Pancreas (tissue), 10 donors: ENCODE measurements at regions not wholly inside any gene's neighbourhood (a gene's known extent, or its start where the extent isn't known, plus 50 kb on each side); places are given as distances from the start of the nearest gene placed in this dataset.

Source experiments
- ATAC-seq, 4 donors: fragments of 200-7000 bp; cut with Tn5 transposase; one replicate each; pipeline versions ENCODE4 v1.8.0 to v1.9.1; 2020; ENCODE audit warnings: mild to moderate bottlenecking in 4 of 4, moderate library complexity in 4 of 4
- DNase-seq, 6 donors: peaks; one replicate each; pipeline ENCODE4 v3.0.0-alpha.2; 2020
- FAIRE-seq: peaks from 2 replicates; lab custom pipeline; 2012; peaks lifted over from hg19 to GRCh38; lab: Jason Lieb, UNC
- H3K27ac ChIP-seq, 4 donors: fragments of 200-600 bp; sonication (generic); 1 replicate in 3 of 4; 2 replicates in 1 of 4; pipeline versions ENCODE4 v1.5.0 to v1.8.0; 2020
- H3K27me3 ChIP-seq, 4 donors: fragments of 200-600 bp; one replicate each; pipeline ENCODE4 v1.8.0; 2021
- H3K36me3 ChIP-seq, 3 donors: fragments of 200-600 bp; sonication (generic) in 1 of 3; one replicate each; pipeline versions ENCODE4 v1.5.0 to v1.8.0; 2020 to 2021
- H3K4me1 ChIP-seq, 3 donors: fragments of 200-600 bp; one replicate each; pipeline ENCODE4 v1.8.0; 2021
- H3K4me3 ChIP-seq, 4 donors: fragments of 200-600 bp; sonication (generic) in 2 of 4; one replicate each; pipeline versions ENCODE4 v1.5.0 to v1.8.0; 2020 to 2021
- H3K9me3 ChIP-seq, 4 donors: fragments of 200-600 bp; one replicate each; pipeline ENCODE4 v1.8.0; 2021
- CTCF ChIP-seq, 4 donors: fragments of 200-600 bp; sonication (generic) in 3 of 4; IDR thresholded peaks; one replicate each; pipeline versions ENCODE4 v1.5.0 to v1.8.0; 2021; ENCODE audit warnings: antibody characterized with exemption in 4 of 4
- WGBS, 2 donors: extraction: QIAGEN DNeasy Blood & Tissue Kit; methylation state at CpG; one replicate each; pipeline ENCODE4 v1.1.7; 2013; 5-methylcytosine and 5-hydroxymethylcytosine counted together
- intact Hi-C, 3 donors: fragments of 100-400 bp; cut with DNase I; formaldehyde crosslinking; loops; one replicate each; pipeline versions ENCODE4 v1.11.1 to v1.14.2; 2022
- donor health status: healthy with polysubstance abuse.
- donor health status: DM: no; HTN: no; CAD: no; lungs with moderate emphysema.
- donor health status: DM: no; HTN: no; CAD: no.
- donor health status: control.
- donor health status: control.
- donor health status: Bipolar disorder and iron deficiency.
- donor health status: DM: yes; HTN: yes; CAD: no.
- donor health status: DM: no; HTN: no; CAD: no.
- donor health status: DM: no; HTN: no; CAD: no.
- donor health status: DM: yes; HTN: yes; CAD: no.

DNA sequence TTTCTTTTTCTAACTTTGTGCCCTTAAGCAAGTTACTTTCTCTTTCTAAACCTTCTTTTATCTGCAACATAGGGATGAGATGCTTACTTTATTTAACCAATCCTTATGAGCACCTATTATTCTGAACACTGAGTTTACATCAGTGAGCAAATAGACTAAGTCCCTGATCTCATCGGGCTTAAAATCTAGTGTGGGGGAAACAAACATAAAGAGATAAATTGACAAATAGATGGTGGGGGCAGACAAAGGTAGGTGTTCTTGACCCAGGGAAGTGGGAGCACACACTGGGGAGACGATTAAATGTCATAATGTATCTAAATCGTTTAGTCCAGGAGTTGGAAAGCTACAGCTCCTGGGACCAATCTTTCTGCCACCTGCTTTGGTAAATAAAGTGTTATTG, 129.6 kb downstream of the TFAP2C start:
- TF ChIP-seq CTCF (IDR thresholded peaks at IDR 0.05): no peak
- Histone ChIP-seq H3K27me3 (no peaks in the 10 kb centered on the region), H3K9me3 (no peaks in the 10 kb centered on the region), H3K4me1 (no peaks in the 10 kb centered on the region), H3K4me3 (no peak overlapping the region), H3K27ac (no peak overlapping the region), H3K36me3 (no peaks in the 10 kb centered on the region)
- ATAC-seq (no peak), DNase-seq (no peak), FAIRE-seq (no peak)
- WGBS, 2 donors: 20 to 37% methylated on average over 3 of the region's 3 CpGs
- intact Hi-C loops: no loop called here

GRCh38 chr20:56759741-56760278, 130.7 kb downstream of the TFAP2C start:
- Histone ChIP-seq H3K9me3 (no peaks in the 10 kb centered on the region), H3K27ac (no peak overlapping the region), H3K36me3 (no peaks in the 10 kb centered on the region), H3K4me3 (no peak overlapping the region), H3K4me1 (no peaks in the 10 kb centered on the region), H3K27me3 (no peaks in the 10 kb centered on the region)
- WGBS, 2 donors: 70% methylated on average over 8 of the region's 8 CpGs
- intact Hi-C loops: no loop called here
- no peak for TF ChIP-seq CTCF (IDR thresholded peaks at IDR 0.05)
- no peak for ATAC-seq
- no peak for FAIRE-seq
- DNase-seq: no peak

DNA sequence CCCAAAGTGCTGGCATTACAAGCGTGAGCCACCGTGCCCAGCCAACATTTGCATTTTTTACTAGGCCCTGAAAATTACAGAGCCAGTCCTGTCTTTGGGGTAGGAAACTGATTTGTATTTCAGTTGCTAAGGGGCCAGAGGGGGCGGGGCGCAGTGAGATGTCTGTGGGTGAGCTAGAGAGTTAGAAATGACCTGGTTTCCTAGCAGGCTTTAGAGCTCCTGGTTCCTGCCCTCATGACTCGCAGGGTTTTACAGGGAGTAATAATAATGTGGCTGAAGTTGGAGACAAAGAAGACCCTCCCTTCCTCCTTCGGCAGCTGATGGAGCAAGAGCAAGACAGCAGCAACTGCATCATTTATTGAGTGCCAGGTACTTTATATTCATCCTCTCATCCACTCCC, 131.5 kb downstream of the TFAP2C start:
- Histone ChIP-seq H3K4me3 (no peak overlapping the region), H3K4me1 (no peaks in the 10 kb centered on the region), H3K9me3 (no peaks in the 10 kb centered on the region), H3K27me3 (no peaks in the 10 kb centered on the region), H3K27ac (no peak overlapping the region), H3K36me3 (no peaks in the 10 kb centered on the region)
- TF ChIP-seq CTCF (IDR thresholded peaks at IDR 0.05): no peak
- DNase-seq (no peak), ATAC-seq (no peak), FAIRE-seq (no peak)
- WGBS, 2 donors: 68 to 74% methylated on average over 6 of the region's 6 CpGs
- intact Hi-C loops: no loop called here

DNA sequence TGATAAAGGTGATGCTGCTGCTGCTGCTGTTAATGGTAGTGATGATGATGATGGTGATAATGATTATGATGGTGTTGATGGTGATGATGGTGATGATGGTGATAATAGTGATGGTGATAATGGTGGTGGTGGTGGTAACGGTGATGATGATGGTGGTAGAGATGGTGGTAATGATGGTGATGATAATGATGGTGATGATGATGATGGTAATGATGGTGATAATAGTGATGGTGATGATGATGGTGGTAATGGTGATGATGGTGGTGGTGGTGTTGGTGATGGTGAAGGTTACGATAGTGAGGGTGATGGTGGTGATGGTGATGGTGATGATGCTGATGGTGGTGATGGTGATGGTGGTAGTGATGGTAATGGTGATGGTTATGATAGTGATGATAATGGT, 132.3 kb downstream of the TFAP2C start:
- FAIRE-seq (no peak), DNase-seq (no peak), ATAC-seq (no peak)
- intact Hi-C loops: no loop called here
- no peak for TF ChIP-seq CTCF (IDR thresholded peaks at IDR 0.05)
- Histone ChIP-seq H3K27me3 (no peaks in the 10 kb centered on the region), H3K27ac (no peak overlapping the region), H3K4me3 (no peak overlapping the region), H3K9me3 (no peaks in the 10 kb centered on the region), H3K4me1 (no peaks in the 10 kb centered on the region), H3K36me3 (no peaks in the 10 kb centered on the region)
- WGBS, 2 donors: 74 to 81% methylated on average over 2 of the region's 2 CpGs

DNA sequence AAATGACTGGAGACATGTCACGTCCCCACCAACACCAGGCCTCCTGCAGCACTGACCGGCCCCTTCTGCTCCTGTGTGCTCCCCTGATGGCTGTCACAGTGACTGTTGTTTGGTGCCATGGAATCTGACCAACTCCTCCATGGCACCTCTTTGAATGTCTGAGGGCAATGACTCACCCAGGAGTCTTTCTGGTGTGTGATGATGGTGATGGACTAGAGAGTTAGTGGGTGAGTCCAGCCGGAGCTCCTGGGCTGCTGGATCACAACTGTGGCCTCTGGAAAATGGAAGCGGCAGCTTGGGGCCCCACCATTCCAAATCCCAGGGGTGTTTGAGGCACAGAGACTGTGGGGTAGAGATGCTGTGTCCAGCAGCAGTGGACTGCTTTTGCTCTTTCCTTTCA, 133.3 kb downstream of the TFAP2C start:
- WGBS, 2 donors: 65 to 72% methylated on average over 4 of the region's 4 CpGs
- ATAC-seq (no peak), FAIRE-seq (no peak), DNase-seq (no peak)
- H3K4me1 ChIP-seq: no peaks in the 10 kb centered on the region
- H3K4me3 ChIP-seq: no peak overlapping the region
- H3K27me3 ChIP-seq: no peaks in the 10 kb centered on the region
- H3K36me3 ChIP-seq: no peaks in the 10 kb centered on the region
- TF ChIP-seq CTCF (IDR thresholded peaks at IDR 0.05): no peak
- intact Hi-C loops: no loop called here
- H3K27ac ChIP-seq: no peak overlapping the region
- H3K9me3 ChIP-seq: no peaks in the 10 kb centered on the region
